ENCODE measurements at regions not wholly inside any gene's neighbourhood (a gene's known extent, or its start where the extent isn't known, plus 50 kb on each side); places are given as distances from the start of the nearest gene placed in this dataset.

DNA sequence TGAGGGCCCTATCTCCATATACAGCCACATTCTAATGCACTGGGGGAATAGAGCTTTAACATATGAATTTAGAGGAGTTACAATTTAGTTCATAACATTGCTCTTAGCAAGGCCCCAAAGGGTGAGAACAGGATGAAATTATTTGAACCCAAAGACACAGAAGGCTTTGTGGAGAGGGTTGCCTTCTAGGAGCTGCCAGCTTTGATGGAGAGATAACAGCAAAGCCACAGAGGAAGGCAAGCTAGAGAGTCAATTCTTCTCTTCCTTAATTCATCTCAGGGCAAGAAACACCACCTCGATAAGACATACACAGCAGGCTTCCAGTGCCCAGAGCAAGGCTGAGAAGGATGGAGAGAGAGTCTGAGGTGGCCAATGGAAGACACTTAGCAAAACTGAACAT is 94.8 kb upstream of the TMPRSS15 start:
- intact Hi-C loops (cut with DNase I; ENCODE audit: low total_unique reads) (no loop called here), in situ Hi-C loops (cut with MboI; ENCODE audit: low sequenced_read_pairs in 4 of 4) (no loop called here)
- no peak overlapping the region for H3K4me3 ChIP-seq
- no peaks in the 10 kb centered on the region for H3K4me1 ChIP-seq
- TF ChIP-seq POLR2A (IDR thresholded peaks at IDR 0.05) = no peak
- no peak for TF ChIP-seq CTCF (IDR thresholded peaks at IDR 0.05 in 4 of 5, conservative IDR thresholded peaks at IDR 0.05 in 1 of 5)
- H3K36me3 ChIP-seq = no peaks in the 10 kb centered on the region
- no peaks in the 10 kb centered on the region for H3K27me3 ChIP-seq
- DNase-seq (no peak), ATAC-seq (no peak)
- H3K9me3 ChIP-seq = no peaks in the 10 kb centered on the region
- H3K27ac ChIP-seq = no peak overlapping the region

- no peaks in the 10 kb centered on the region for H3K9me3 ChIP-seq
- no peaks in the 10 kb centered on the region for H3K4me1 ChIP-seq
- ATAC-seq (no peak), DNase-seq (no peak)
- in situ Hi-C loops (cut with MboI; ENCODE audit: low sequenced_read_pairs in 4 of 4) = no loop called here
- no peak overlapping the region for H3K27ac ChIP-seq
- intact Hi-C loops (cut with DNase I; ENCODE audit: low total_unique reads) = no loop called here
- no peaks in the 10 kb centered on the region for H3K27me3 ChIP-seq
- TF ChIP-seq CTCF (IDR thresholded peaks at IDR 0.05 in 4 of 5, conservative IDR thresholded peaks at IDR 0.05 in 1 of 5) = peak in 1 of 5 experiments; percentile 17
- TF ChIP-seq POLR2A (IDR thresholded peaks at IDR 0.05) = no peak
- H3K36me3 ChIP-seq = no peaks in the 10 kb centered on the region
- no peak overlapping the region for H3K4me3 ChIP-seq
These were observed 96.3 kb upstream of the TMPRSS15 start for GRCh38 chr21:18499761-18500376.

DNA sequence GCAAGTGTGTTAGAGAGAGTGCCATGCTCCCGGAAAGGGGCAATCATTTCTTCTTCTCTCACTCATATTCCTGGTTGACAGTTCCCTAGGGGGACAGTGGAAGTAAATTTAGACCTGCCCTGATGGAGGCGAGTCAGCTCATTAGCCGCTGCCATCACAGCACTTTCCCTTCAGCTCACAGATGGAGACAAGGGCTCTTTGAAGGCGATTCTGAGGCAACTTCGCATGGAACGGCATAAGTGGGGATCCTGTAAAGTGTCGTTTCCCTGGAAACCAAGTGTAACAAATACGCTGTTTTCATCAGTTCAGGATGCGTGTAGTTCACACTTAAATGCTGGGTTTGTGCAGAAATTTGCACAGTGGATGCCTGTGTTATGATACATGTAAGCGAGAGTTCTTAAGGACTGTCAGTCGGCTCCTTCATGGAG is 114.5 kb upstream of the TMPRSS15 start:
- intact Hi-C loops (cut with DNase I; ENCODE audit: low total_unique reads) (no loop called here), in situ Hi-C loops (cut with MboI; ENCODE audit: low sequenced_read_pairs in 4 of 4) (no loop called here)
- DNase-seq (no peak), ATAC-seq (no peak)
- Histone ChIP-seq H3K27ac (no peak overlapping the region), H3K27me3 (no peaks in the 10 kb centered on the region), H3K9me3 (no peaks in the 10 kb centered on the region), H3K4me1 (no peaks in the 10 kb centered on the region), H3K4me3 (no peak overlapping the region), H3K36me3 (no peaks in the 10 kb centered on the region)
- TF ChIP-seq POLR2A (IDR thresholded peaks at IDR 0.05) (no peak), CTCF (IDR thresholded peaks at IDR 0.05 in 4 of 5, conservative IDR thresholded peaks at IDR 0.05 in 1 of 5) (no peak)

GRCh38 chr21:18521204-18521603 is 117.6 kb upstream of the TMPRSS15 start:
- Histone ChIP-seq H3K9me3 (no peaks in the 10 kb centered on the region), H3K27ac (no peak overlapping the region), H3K4me1 (no peaks in the 10 kb centered on the region), H3K36me3 (no peaks in the 10 kb centered on the region), H3K27me3 (no peaks in the 10 kb centered on the region), H3K4me3 (no peak overlapping the region)
- intact Hi-C loops (cut with DNase I; ENCODE audit: low total_unique reads) (no loop called here), in situ Hi-C loops (cut with MboI; ENCODE audit: low sequenced_read_pairs in 4 of 4) (no loop called here)
- ATAC-seq = no peak
- TF ChIP-seq CTCF (IDR thresholded peaks at IDR 0.05 in 4 of 5, conservative IDR thresholded peaks at IDR 0.05 in 1 of 5) (no peak), POLR2A (IDR thresholded peaks at IDR 0.05) (no peak)
- DNase-seq = no peak

Data from gastrocnemius medialis (tissue), 4 donors.